Epithelial cell of proximal tubule (primary cell): ENCODE measurements at regions not wholly inside any gene's neighbourhood (a gene's known extent, or its start where the extent isn't known, plus 50 kb on each side); places are given as distances from the start of the nearest gene placed in this dataset.

Experiments used
- DNase-seq: peaks from one replicate; pipeline ENCODE4 v3.0.0-alpha.2; 2011; ENCODE audit warnings: low read depth
- H3K4me3 ChIP-seq: 2 replicates; pipeline ENCODE4 v1.5.1; 2011; ENCODE audit warnings: low read depth, mild to moderate bottlenecking, low read length
- CTCF ChIP-seq: conservative IDR thresholded peaks from 2 replicates; pipeline ENCODE4 v1.5.1; 2012; ENCODE audit warnings: low read depth, mild to moderate bottlenecking, low read length

GRCh38 chr14:71314717-71315116, 407.5 kb downstream of the PCNX1 start:
- no peak for TF ChIP-seq CTCF
- DNase-seq, result no peak
- no peak overlapping the region for H3K4me3 ChIP-seq

GRCh38 chr14:71317385-71318096, 410.3 kb downstream of the PCNX1 start:
- no peak overlapping the region for H3K4me3 ChIP-seq
- TF ChIP-seq CTCF, result no peak
- DNase-seq, result no peak

- DNase-seq, result no peak
- H3K4me3 ChIP-seq, result no peak overlapping the region
- TF ChIP-seq CTCF, result no peak
These were observed 410.8 kb downstream of the PCNX1 start for GRCh38 chr14:71318097-71318459.

GRCh38 chr14:71319666-71320065, 412.4 kb downstream of the PCNX1 start:
- no peak for DNase-seq
- no peak for TF ChIP-seq CTCF
- peak overlapping the region; percentile 79 for H3K4me3 ChIP-seq

- no peak for TF ChIP-seq CTCF
- peak within 1 kb of the TSS; percentile 79 for H3K4me3 ChIP-seq
- DNase-seq, result peak; percentile 81
These were observed 413.0 kb downstream of the PCNX1 start, which contains the start of gene SIPA1L1 for GRCh38 chr14:71320107-71320733. Gene SIPA1L1, plus strand, starts transcription at chr14:71320476.

- peak overlapping the region; percentile 79 for H3K4me3 ChIP-seq
- TF ChIP-seq CTCF, result peak; percentile 10
- DNase-seq, result no peak
These were observed 413.7 kb downstream of the PCNX1 start for GRCh38 chr14:71320734-71321573.
